PC-9 (cell line): ENCODE measurements at regions not wholly inside any gene's neighbourhood (a gene's known extent, or its start where the extent isn't known, plus 50 kb on each side); places are given as distances from the start of the nearest gene placed in this dataset.

Source experiments
- CTCF ChIP-seq: fragments of 200-600 bp; sonication (generic); conservative IDR thresholded peaks from 2 replicates; pipeline ENCODE4 v1.6.1; 2017; ENCODE audit warnings: mixed run types, antibody characterized with exemption, mild to moderate bottlenecking, moderate library complexity
- EZH2 ChIP-seq: fragments of 200-600 bp; sonication (generic); IDR thresholded peaks from 2 replicates; pipeline ENCODE4 v1.8.0; 2017; ENCODE audit warnings: antibody characterized with exemption, low read depth

GRCh38 chr5:126171916-126172315 is 251.3 kb upstream of the GRAMD2B start:
- TF ChIP-seq CTCF (no peak), EZH2 (no peak)
